Hematopoietic multipotent progenitor cell treated with erythropoietin and hydrocortisone succinate and interleukin-3 and kit ligand, for 4 days (in vitro differentiated cells): ENCODE measurements at regions not wholly inside any gene's neighbourhood (a gene's known extent, or its start where the extent isn't known, plus 50 kb on each side); places are given as distances from the start of the nearest gene placed in this dataset.

Source experiments
- DNase-seq: peaks from one replicate; pipeline ENCODE4 v3.0.0-alpha.2; 2015

DNA sequence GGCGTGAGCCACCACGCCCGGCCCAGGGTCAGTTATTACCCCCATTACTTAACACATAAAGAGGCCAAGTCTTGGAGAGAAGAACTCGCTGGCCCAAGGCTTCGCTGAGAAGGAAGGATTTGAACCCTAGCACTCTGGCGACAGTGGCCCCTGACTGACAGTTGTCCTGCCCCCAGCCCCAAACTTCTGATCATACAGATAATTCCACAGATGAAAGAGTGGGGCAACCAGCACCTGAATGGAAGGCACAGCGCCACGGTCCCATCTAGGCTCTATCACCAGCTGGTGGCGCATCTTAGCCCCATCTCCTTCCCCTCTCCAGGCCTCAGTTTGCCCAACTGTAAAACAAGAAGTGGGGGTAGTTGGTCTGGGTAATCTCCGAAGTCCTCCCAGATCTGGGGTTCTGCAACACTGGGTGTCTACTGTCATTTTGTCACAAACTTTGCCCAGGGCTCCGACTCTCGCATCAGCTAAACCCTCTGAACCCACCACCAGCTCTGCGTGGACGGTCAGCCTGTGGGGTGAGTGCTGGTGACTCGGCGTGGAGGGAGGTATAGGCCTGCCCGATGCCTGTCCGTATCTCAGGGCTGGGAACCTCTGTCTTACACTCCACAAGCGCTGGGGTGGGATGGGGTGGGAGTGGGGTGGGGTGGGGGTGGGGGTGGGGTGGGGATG lies 209.3 kb downstream of the C9orf50 start:
- no peak for DNase-seq

DNA sequence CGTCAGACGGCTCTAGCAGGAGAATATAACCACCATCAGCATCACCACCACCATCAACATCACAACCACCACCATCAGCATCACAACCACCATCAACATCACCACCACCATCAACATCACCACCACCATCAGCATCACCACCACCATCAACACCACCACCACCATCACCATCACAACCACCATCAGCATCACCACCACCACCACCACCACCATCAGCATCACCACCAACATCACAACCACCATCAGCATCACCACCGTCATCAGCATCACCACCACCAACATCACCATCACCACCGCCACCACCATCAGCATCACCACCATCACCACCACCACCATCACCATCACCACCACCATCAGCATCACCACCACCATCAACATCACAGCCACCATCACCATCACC lies 210.7 kb downstream of the C9orf50 start:
- DNase-seq: no peak

DNA sequence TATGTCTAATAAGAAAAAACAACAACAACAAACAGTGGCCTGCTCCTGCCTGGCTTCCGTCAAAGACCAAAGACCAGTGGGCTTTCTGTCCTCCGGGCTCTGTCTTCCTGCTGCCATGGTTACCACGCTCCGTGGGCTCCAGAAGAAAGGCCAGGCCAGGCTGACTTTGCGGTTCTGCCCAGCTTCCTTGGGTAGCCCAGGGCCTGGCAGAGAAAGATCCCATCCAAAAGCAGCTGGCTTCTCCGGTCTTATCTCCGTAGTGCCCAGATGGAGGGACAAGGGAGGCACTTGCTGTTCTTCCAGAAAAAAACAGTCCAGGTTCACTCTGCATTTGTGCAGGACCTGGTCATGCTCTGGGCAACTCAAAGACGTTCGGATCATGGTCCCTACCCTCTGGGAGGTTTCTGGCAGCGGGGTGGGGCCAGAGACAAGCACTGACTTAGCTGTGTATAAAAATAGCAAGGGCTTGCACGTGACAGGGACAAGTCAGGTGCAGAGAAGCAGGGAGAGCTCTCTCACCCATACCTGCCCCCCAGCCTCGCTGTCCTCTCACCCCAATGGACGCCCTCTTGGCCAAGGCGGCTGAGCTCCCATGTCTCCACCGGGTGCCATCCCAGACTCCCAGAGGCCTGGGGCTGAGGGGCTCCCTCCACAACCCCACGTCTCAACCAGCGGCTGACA lies 212.2 kb downstream of the C9orf50 start:
- no peak for DNase-seq

DNA sequence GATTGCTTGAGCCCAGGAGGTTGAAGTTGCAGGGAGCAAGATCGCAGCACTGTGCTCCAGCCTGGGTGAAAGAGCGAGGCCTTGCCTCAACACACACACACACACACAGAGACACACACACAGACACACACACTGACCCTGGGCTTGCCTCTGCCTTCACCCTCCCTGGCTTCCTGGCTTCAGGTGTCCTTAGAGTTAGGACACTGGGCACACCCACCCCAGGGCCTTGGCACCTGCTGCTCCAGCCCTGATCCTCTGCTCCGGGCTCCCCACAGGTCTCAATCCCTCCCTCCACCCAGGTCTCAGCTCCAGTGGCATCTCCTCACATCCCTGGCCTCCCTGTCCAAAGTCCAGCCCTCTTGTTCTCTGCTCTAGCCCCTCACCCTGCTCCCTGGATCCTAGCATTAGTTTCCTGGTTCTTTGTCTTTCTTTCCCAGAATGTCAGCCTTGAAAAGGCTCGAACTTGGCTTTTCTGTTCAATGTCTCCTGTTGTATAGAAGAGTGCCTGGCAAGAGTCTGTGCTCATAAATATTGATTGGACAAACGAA lies 212.9 kb downstream of the C9orf50 start:
- no peak for DNase-seq

DNA sequence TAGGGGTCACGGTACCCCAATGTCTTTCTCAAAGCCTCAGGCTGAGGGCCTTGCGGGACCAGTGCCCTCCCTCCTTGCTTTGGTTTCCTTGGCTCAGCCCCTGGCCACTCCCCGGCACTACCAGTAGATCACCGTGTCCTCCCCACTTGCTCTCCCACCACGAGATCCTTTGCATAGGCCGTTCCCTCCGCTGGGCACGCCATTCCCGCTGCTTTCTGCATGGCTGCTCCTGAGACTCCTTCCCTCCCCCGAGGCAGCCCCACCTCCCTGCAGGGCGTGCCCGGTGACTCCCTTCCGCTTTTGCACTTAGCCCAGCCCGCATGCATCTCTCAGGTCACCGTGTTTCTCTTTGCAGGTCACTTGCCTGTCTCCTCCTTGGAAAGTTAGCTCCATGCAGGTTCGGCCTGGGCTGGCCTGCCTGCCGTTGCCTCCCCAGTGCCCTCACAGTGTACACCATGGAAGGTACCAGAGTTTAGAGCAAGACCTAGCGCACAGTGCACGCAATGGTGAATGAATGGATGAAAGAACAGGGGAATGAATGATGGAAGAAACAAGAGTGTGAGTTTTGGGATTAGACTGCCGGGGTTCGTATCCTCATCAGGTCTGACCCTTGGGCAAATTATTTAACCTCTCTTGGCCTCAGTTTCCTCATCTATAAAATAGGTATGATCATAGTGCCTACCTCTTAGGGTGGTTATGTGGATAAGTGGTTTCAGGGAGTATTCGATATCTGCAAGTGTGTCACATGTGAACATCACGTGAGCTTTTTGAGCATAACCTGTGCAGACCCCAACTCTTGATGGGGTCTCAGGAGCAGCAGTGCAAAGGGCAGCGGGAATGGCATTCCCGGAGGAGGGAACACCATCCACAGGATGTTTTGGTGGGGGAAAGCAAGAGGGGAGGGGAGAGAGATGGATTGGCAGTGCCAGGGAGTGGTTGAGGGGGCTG lies 214.3 kb downstream of the C9orf50 start:
- DNase-seq: peak; percentile 61

DNA sequence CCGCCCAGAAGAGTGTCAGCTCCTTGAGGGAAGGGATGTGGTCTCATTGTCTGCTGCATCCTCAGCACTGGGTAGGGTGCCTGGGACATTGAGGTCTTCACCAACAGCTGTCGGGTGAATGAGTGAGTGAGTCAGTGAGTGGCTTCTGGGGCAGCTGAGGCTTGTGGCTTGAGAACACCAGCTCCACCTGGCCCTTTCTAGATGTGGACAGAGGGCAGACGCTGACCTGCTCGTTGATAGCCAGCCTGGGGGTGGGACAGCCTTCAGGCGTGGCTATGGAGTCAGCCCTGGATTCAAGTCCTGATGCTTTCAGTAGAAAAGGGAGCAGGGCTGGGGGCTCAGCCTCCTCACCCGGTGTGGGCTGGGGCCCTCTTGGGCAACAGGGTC lies 215.1 kb downstream of the C9orf50 start:
- no peak for DNase-seq

DNA sequence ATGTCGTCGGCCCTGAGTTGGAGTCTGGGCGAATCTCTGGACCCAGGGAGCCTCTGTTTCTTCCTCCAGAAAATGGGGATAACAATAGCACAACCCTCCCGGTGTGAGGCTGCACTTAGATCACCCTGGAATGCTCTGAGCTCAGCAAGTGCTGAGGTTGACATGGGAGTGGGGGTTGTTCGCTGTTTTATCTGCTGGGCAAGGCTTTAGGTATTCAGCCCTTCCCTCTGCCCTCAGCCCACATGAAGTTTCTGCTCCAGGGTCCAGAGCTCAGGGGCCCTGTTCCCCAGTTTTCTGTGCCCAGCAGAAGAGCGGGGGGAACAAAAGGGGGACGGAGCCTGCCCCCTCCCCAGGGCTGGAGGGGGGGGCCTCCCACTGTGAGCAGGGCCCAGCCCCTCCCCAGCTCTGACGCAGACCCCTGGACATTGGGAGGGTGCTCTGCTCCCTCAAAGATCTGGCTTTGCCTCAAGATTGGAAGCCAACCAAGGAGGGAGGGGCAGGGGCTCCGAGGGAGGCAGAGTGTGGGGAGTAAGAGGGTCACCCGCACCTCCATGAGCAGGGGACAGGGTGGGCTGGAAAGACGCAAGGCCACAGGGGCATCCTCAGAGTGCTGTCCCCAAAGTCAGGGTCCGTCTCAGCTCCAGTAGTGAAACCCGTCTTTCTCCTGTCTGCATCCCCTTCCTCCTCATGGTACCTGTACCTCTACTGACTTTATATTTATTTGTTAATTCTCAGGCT lies 215.6 kb downstream of the C9orf50 start:
- DNase-seq: no peak

DNA sequence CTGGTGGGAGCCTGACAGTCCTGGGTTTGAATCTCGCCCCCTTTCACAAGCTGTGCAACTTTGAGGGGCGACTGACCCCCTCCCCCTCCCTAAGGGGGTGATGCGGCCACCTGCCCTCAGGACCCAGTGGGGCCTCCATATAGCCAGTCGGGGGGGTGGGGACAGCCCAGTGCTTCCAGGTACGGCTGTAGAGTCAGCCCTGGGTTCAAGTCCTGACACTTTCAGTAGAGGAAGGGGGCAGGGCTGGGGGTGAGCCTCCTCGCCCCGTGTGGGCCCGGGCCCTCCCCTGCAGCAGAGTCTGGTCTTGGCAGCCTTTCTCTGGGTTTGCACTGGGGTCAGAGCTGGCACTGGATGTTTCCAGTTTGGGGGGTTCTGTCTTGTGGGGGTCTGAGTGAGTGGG lies 216.3 kb downstream of the C9orf50 start:
- DNase-seq: no peak

DNA sequence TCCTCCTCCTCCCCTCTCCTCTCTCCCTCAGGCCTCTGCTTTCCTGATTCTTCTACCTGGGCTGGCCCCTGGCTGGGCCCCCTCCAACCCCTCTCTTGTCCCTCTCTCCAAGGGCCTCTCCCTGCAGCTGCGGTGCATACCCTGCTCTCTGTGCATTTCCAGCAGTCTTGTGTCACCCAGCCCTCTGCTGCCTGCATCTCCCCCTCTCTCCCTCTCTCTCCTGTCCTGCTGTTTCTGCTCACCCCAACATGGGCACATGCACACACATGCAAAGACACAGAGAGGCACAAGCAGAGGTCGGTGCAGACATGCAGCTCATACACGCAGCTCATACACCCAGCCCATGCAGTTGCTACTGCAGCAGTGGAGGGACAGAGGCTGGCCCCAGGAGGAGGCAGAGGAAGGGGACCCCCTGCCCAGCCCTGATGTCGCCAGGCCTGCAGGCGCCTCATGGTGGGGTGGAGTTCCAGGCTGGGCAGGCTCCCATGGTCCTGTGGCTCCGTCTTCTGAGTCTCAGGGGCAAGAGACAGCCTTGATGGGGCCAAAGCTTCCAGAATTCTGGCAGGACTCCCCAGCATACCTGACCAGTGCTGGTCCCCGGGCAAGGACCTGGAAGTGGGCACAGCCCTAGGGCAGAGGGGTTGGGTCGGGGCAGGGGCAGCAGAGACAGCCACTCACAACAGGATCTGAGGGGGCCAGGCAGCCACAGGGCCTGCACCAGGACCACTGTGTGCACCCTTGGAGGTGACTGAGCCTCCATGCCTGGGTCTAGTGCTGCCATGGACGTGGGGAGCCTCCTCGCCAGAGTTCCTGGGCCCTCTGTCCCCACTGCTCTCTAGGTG lies 216.9 kb downstream of the C9orf50 start:
- no peak for DNase-seq

DNA sequence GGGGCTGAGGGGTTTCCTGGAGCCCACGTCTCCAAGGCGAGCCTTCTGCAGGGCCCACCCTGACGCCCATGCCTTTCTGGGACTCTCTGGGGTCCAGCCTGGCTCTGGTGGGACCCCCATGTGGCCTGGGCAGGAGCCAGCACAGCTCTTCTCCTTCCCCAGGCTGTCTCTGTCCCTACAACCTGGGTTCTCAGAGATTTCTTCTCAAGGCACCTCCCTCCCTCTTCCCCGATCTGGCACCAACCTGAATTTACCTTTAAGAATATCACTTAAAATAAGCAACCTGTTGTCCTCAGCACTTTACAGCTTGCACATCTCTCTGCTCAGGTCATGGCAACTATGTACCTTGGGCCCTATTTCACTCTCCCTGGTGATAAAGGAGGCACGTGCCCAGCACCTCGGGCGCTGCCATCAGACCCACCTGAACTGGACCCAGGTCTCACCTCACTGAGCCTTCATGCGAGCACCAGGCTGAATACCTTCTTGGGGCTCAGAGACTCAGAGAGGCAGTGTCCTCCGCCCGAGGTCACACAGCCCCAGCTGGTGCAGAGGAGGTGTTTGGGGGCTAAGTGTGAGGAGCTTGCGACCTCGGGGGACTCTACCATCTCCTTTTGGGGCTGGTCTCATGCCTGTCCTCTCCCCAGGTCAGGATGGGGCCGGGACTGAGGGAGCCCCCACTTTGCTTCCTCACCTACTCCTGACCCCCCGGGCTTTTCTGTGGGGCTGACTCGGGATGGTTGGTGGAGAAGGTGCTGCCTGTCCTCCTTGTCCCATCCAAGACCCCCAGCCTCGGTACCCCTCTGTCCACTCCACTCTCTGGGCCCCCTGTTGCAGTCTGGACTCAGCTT lies 217.7 kb downstream of the C9orf50 start:
- no peak for DNase-seq

DNA sequence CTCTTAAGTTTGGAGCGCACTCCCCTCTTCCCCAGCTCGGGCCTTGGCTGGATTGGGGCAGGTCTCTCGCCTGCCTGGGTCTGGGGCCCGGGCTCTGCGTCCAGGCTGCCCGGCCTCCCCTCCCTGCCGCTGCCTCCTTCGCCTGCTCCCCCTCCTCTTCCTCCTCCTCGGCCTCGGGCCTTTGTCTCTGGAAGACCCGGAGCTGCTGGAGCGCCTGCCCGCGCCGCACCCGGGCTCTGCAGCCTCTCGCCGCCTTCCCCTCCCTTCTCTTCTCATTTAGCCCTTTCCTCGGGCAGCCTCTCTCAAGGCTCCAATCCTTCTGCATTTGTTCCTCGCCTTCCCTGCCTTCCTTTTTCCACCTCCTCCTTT lies 218.5 kb downstream of the C9orf50 start:
- DNase-seq: no peak

DNA sequence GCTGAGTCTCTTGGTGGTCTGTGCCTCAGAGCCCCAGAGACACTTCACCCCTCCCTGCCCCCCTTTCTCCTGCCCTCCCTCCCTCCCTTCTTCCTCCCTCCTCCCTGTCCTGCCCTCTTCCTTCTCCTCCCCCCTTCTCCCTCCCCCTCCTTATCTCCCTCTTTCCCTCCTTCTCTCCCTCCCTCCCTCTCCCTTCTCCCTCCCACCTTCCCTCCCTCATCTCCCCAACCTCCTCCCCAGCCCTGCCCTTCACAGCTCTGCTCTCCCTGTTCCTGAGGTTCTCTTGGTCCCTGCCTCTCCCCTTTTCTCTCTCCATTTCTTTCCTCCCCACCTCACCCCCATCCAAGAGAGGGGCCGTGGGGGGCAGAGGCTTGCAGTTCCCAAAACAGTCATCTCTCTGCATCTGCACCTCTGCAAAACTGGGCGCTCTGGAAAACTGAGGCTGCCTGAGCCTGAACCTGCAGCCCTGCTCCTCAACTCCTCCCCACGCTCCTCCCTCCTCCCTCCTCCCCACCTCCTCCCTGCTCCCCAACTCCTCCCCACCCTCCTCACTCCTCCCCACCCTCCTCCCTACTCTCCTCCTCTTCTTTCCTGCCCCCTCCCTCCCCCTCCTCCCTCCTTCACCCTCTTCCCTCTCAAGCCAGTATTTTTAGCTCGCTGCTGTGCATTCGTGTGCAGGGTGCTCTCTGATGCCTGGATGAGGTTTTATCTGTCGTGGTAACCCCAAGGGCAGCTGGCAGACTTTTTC lies 219.1 kb downstream of the C9orf50 start:
- DNase-seq: peak; percentile 53

DNA sequence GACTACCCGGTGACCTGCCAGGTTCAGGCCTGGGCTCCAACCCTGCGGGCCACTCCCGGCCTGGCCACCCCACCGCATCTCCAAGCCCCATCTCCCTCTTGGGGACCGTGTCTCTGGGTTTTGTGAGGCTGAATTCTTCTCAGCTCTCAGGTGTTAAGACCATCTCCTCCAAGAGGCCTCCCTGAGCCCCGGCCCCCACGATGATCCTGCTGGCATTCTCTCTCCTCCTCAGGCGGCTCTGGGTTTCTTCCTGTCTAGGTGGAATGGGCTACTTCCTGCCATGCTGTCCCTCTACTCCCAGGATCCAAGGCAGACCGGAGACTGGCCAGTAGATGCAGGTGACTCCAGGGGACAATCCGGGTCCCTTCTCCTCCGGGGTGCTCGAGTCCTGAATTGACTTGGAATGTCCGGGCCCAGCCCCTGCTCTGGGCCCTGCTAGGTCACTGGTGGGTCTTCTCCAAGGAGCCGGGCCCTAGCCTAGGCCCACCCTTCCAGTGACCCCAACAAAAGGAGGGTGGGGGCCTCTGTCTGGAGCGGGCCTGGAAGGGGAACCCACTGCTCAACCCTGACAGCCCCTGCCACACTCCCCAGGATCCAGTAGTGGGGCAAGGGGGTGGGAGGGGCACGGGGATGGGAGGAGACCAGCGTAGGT lies 219.8 kb downstream of the C9orf50 start:
- no peak for DNase-seq

DNA sequence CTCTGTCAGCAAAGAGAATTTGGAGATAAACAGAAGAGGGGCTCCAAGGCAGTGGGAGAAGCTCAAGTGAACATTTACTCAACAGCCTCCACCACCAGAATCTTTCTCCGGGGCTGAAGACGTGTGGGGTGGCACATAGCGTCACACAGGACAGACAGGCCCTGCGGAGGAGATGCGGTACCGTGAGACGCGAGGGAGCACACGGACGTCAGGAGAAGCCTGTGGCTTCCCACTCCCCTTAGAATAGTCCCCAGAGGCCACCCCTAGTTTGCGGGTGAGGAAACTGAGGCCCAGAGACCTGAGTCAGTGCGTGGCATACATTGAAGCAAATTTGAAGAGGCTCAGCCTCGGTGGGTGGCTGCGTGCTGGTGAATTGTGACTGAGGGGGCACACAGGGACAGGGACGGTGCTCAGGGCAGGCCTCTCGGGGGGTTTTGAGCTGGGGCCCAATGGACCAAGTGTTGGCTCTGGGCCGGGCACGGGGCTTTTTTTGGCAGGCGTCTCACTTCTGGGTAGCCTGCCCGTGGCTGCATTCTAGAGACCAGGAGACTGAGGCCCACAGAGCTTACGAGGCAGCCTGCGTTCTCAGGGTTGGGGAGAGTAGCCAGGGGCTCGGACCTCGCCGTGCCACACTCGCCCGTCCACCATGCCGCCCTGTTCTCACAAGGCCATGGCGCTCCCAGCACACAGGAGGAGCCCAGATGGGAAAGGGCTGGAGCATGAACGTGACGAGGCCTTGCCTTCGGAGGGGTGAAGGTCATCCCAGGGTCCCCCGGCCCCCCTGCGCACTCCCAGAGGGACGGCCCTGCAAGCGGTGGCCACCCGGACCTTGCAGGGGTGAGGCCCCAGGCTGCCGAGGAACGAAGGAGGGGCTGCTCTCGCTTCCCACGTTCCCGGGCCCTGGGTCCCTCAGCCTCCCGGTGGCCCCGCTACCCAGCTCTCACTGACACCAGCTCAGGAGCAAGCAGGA lies 220.6 kb downstream of the C9orf50 start:
- no peak for DNase-seq

DNA sequence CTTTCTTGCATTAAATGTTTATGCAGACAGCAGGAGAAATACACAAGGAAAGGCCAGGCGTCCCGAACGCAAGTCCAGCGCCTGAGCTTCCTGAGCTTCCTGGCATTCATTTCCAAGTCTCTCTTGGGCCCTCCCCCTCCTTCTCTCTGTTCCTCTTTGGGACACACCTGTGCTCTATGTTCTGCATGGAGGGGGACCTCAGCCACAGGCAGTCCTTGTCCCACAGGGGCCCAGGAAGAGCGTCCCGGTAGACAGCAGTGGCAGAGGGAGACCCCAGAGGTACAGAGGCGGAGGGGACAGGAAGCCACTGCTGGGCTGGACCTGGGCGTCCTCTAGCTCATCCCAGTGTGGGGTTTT lies 221.3 kb downstream of the C9orf50 start:
- DNase-seq: no peak

DNA sequence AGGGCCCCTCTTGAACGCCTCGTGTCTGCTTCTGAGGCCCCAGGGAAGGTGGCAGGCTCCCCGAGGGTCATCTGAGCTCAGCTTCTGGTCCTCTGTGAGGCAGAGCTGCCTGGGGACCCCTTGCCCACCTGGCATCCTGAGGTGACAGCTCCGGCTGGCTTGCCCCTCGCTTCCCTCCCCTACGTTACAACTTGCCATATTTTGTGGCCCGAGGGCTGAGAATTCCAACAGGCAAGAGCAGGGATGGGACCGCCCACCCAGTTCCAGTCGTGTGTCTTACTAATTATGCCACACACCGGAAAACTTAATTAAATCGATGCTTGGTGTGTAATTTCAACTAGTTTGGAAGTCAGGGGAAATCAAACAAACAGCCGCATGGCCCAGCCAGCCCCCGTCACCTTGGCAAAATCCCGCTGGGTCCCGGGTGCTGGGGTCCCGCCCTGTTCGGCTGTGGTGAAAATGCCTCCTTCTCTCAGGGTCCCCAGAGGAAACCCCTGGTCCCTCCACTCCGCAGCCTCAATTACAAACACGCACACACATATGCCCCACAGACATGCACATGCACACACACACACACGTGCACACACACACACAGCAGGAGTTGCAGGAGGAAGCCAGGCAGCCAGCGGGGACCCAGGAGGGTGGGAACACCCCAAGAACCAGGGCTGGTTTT lies 221.0 kb upstream of the IER5L start:
- DNase-seq: no peak

DNA sequence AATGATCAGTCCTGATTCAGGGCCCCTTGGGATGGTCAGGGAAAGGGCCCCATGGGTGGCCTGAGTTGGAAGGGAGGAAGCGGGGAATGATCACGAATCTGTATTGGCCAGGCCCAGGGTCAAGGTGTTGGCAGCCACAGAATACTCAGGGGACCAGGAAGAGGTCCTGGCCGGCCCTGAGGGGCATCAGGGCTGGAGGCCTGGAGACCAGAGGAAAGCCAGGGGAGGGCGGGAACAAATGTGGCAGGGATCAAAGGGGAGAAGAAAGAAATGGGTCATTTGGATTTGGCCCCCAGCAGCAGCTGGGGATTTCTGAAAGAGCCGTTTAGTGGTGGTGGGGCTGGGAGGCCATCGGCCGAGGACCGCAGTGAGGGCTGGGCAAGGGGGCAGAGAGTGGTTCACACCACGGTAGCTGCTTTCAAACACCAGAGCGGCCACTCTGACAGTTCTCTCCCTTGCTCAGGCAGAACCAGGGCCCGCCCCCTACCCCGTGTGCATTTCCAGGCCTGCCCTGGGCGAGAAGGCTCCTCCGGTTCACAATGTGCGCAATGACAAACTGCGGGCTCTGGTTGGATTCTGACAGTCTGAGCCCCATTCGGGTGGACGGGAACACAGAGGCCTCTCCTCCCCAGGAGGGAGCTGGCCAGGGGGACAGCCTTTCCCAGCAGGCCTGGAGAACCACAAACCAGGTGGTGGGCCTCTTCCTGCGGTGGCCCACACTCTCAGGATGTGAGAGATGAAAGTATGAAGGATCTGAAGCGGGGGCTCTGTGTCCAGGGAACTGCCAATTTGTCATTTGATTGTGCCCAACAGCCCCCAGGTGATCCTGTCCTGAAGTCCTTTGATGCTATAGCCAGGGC lies 220.3 kb upstream of the IER5L start:
- no peak for DNase-seq
